ENCODE measurements at regions not wholly inside any gene's neighbourhood (a gene's known extent, or its start where the extent isn't known, plus 50 kb on each side); places are given as distances from the start of the nearest gene placed in this dataset.
"Not testable (repeated sequence)": the region's sequence is repeated elsewhere in the genome, so short reads cannot be mapped to it uniquely, and the experiment has no call there.

- DNase-seq, result no peak
Observed at GRCh38 chr11:93032580-93032979, 63.1 kb downstream of the MTNR1B start.

GRCh38 chr11:93033093-93033492, 63.6 kb downstream of the MTNR1B start:
- DNase-seq, result no peak

DNA sequence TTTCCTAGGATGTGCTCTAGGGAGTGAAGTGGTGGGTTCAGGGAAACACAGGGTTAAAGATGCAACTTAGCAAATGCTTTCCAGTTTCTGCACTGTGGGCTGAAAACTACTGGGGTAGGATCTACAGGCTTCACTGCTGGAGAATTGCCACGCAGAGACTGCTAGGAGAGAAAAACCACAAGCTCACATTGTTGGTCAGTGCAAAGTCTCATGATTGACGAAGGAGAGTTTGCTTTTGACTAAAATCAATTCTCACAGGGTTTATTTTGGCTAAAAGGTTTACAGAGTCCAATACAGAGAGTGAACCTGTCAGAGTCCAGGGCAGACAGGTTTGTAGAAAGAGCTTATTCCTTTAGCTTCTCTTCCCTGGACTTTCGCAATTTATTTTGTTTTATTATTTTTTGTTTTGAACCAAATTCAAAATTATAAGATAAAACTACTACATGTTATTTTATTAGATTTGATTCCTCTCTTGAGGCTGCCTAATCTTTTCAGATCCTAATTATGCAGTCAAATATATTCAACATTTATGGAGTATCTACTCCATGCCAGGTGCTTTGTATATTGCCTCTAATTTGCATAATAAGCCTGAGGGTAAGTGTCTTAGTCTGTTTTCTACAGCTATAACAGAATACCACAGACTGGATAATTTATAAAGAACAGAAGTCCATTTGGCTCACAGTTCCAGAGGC, 64.7 kb downstream of the MTNR1B start:
- peak; percentile 18 for DNase-seq

DNA sequence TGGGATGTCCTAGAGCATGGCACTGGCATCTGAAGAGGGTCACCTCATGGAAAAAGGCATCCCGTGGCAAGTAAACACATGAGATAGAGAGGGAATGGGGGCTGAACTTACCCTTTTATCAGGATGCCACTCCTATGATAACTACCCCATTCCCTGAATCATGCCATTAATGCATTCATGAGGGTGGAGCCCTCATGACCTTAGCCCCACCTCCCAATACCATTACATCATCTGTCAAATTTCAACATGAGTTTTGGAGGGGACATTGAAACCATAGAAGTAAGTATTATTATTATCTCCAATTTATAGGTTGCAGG, 65.2 kb downstream of the MTNR1B start:
- no peak for DNase-seq

- no peak for DNase-seq
Observed at GRCh38 chr11:93038521-93038920, 69.1 kb downstream of the MTNR1B start.

- DNase-seq, result no peak
Observed at GRCh38 chr11:93039531-93040240, 70.2 kb downstream of the MTNR1B start.

- DNase-seq, result no peak
Observed at GRCh38 chr11:93041682-93042081, 72.2 kb downstream of the MTNR1B start.

- DNase-seq, result not testable (repeated sequence)
Observed at GRCh38 chr11:93043186-93043585, 73.7 kb downstream of the MTNR1B start.

GRCh38 chr11:93049740-93050139, 80.3 kb downstream of the MTNR1B start:
- DNase-seq, result no peak

DNA sequence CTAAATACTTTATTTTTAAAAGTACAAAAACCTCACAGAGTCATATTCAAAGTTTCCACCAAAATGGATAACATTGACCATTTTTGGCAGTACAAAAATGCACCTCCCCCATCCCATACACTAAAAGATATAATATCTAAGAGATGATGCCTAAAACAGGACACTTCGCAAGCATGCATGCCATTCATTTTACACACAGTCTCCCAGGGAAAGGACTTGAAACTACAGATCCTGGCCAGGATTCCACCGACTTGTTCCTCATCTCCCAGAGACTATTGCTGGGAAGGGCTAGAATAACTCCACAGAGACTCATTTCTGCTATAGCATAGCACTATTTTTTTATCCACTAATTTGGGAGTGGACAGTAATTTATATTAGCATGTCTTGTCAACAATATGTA, 81.7 kb downstream of the MTNR1B start:
- DNase-seq, result peak; percentile 51

DNA sequence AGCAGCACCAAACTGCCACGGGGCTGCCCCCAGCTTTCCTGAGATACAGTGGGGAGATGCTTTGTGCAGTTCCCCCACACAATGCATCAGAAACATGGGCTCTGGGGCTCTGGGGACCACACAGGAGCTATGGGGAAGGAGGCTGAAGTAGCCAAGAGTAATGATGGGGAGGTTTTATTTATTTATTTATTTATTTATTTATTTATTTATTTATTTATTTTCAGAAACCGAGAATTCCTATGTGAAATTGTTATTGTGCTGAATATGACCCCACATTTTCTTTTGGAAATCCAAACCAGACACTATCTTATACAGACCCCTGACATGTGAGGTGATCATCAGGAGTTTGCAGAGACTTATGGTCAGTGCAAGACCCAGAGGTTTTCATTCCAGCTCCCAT, 84.4 kb downstream of the MTNR1B start:
- no peak for DNase-seq

DNA sequence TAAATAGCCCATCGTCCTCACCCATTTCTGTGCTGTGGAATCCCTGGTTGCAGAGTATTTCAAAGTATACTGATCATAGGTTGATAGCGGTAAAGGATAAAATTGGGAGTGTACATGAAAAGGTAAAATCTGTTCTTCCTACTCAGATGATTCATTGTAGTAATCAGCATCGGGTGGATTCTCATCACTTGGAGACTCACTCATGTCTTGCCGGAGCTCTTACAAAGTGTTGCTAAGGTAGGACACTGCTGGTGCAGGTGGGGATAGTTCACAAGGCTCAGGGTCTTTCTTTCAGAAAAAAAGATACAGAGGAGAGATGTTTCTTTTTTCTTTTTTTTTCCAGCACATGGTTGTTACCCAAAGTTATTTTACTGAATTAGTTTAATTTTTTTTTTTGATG, 84.8 kb downstream of the MTNR1B start:
- no peak for DNase-seq

DNA sequence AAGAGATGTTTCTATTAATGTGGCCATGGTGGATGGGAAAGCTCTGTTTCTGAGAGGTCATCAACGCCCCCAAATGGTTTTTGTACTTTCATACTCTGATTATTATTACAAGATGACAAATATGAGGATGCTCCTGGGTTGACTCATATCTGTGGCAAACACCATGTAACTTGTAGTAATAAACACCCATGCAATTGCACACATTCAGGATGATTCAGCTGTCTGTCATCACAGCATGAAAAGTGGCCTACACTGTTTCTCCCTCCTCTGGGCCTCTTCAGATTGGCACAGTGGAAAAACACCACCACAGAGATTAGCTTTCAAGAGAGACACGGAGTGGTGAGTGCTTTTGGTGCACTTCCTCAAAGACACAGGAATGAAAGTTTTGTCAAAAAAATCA, 85.4 kb downstream of the MTNR1B start:
- DNase-seq, result peak; percentile 91

DNA sequence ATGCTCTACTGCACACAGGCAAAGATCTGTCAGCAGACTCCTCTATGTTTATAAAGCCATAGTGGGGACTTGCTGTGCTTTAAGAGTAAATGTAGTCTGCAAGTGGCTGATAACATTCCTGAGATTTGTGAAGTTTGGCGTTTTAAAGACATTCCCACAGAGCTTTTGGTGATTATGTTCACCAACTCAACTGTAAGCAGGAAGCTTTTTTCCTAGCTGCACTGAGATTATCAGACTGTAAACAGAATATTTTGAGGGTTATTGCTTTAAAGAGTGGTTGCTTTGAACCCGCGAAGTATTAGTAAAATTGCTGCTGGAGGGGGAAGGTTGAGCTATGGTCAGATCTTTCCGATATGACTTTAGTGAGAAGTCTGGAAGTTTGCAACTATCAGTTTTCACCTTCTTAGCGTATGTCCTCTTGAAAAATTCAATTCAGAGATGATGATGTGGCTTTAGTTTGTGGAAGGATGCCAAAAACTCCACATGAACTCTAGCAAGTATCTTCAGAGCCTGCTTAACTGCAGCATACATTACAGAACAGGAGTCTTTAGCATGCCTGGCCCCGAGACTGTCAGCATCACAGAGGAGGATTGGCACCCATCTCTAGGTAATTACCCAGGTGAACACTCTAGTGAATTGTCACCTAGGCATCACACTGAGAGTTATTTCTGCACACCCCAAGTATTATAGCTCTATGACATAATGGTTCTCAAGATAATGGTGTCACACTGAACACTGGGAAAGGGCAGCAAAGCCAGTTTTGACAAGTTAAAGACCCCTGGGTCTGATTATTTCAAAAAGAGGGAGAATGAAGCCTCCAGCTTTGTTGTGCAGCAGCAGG, 89.9 kb downstream of the MTNR1B start:
- DNase-seq, result peak; percentile 64

- no peak for DNase-seq
Observed at GRCh38 chr11:93063086-93063485, 93.6 kb downstream of the MTNR1B start.

- DNase-seq, result not testable (repeated sequence)
Observed at GRCh38 chr11:93065074-93065674, 95.7 kb downstream of the MTNR1B start.

- no peak for DNase-seq
Observed at GRCh38 chr11:93067881-93068390, 98.5 kb downstream of the MTNR1B start.

GRCh38 chr11:93072229-93072914, 102.9 kb downstream of the MTNR1B start:
- DNase-seq, result no peak

GRCh38 chr11:93073026-93073425, 103.6 kb downstream of the MTNR1B start:
- no peak for DNase-seq

GRCh38 chr11:93073508-93074280, 104.2 kb downstream of the MTNR1B start:
- DNase-seq, result no peak

- no peak for DNase-seq
Observed at GRCh38 chr11:93074352-93074751, 104.9 kb downstream of the MTNR1B start.

DNA sequence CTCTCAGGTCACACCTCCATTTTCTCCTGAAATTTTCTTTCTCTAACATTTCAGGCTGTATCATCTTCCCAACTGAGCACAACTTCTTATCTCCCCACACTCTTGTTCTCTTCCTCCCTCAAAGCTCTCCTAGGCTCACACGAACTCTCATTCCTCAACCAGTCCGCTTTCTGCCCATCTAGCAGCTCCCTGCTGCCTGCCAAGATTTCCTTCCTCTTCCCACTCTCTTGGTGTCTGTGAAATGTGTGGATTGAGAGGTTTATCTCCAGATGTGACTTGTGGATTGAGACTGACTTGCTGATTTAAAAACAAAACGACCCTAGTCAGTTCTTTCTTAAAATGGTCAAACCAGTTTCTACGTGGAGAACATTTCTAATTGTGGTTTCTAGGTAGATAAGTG, 106.3 kb downstream of the MTNR1B start:
- no peak for DNase-seq

Measured in fibroblast of skin of right quadriceps (primary cell).